Keratinocyte (primary cell): ENCODE measurements at regions not wholly inside any gene's neighbourhood (a gene's known extent, or its start where the extent isn't known, plus 50 kb on each side); places are given as distances from the start of the nearest gene placed in this dataset.

Experiments
- EZH2 ChIP-seq: IDR thresholded peaks from one replicate; pipeline ENCODE4 v1.6.1; 2012; ENCODE audit warnings: inconsistent platforms, mild to moderate bottlenecking, low read length, moderate library complexity
- TF ChIP-seq, protein P1 (sequence below), 3 experiments: IDR thresholded peaks in 1 of 3; conservative IDR thresholded peaks in 1 of 3; optimal IDR thresholded peaks in 1 of 3; 2 replicates in 2 of 3; 3 replicates in 1 of 3; pipeline versions ENCODE3 to v1.5.1; 2011; ENCODE audit warnings: low read length in 3 of 3, mild to moderate bottlenecking in 3 of 3, moderate library complexity in 2 of 3, control low read depth in 1 of 3, inconsistent platforms in 1 of 3; ENCODE audit not compliant: insufficient read depth in 2 of 3; ENCODE audit errors: extremely low read depth in 1 of 3

DNA sequence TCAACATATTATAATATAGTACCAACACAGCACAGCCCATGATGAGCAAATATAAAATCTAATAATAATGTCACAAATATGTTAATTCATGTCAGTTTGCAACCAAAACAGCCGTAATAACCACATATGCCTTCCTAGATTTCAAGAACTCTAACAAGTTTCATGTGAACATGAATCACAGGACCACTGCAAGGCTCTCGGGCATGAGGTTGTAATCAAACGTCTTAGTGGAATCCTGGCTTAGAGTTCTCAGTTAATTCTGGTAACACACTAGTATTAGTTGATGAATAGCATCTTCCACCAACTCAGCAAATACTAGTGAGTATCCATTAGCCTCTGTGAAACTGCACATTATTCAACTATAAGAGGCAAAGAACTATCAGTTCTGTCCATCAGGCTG lies 379.3 kb upstream of the TENM3 start:
- TF ChIP-seq, protein P1, sequence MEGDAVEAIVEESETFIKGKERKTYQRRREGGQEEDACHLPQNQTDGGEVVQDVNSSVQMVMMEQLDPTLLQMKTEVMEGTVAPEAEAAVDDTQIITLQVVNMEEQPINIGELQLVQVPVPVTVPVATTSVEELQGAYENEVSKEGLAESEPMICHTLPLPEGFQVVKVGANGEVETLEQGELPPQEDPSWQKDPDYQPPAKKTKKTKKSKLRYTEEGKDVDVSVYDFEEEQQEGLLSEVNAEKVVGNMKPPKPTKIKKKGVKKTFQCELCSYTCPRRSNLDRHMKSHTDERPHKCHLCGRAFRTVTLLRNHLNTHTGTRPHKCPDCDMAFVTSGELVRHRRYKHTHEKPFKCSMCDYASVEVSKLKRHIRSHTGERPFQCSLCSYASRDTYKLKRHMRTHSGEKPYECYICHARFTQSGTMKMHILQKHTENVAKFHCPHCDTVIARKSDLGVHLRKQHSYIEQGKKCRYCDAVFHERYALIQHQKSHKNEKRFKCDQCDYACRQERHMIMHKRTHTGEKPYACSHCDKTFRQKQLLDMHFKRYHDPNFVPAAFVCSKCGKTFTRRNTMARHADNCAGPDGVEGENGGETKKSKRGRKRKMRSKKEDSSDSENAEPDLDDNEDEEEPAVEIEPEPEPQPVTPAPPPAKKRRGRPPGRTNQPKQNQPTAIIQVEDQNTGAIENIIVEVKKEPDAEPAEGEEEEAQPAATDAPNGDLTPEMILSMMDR (optimal IDR thresholded peaks at IDR 0.05 in 1 of 3, IDR thresholded peaks at IDR 0.05 in 1 of 3, conservative IDR thresholded peaks at IDR 0.05 in 1 of 3; ENCODE audit: extremely low read depth in 1 of 3, insufficient read depth in 2 of 3, low read length in 3 of 3), result no peak
- TF ChIP-seq EZH2, result no peak
